Activated CD4-positive, alpha-beta T cell treated with anti-CD3 and anti-CD28 coated beads, Interleukin-10, Interleukin-2, amounts not matched to agents 100 ng/mL and 50 ng/mL, durations not matched to agents 16 hours and 8 hours (primary cell): ENCODE measurements at regions not wholly inside any gene's neighbourhood (a gene's known extent, or its start where the extent isn't known, plus 50 kb on each side); places are given as distances from the start of the nearest gene placed in this dataset.

Experiments
- DNase-seq: peaks from one replicate; pipeline ENCODE4 v3.0.0-alpha.2; 2020

DNA sequence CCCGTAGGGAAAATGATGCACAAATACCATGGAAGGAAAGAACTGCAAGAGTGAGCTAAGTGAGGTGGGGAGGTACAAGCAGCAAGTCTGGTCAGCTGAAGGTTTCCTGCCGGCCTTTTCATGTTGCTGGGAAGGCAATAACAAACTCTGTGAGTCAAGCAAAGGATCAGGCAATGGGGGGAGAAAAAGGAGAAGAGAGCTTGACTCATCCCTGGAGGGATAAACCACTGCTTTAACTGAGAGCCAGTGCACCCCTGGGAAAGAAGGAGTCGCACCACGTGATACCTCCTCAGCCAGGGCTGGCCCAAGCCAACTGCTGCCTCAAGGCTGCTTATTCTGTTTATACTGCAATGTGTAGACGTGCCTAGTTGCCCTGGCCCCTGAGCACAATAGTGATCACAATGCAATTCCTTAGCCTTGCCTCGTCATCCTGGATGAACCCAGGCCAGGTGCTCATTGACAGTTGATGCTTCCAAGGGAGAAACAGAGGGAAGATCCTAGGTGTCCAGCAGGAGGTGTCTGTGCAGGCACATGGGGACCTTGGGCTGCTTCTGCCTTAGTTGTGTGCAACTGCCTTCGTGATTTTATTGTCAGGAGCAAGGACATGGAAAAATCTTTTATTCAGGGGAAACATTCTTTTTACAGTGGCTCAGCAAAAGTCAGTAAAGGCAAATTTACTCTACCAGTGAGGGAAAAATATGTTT is 203.0 kb upstream of the TUT7 start:
- DNase-seq, result no peak

GRCh38 chr9:86555661-86556060 is 201.5 kb upstream of the TUT7 start:
- DNase-seq, result no peak

DNA sequence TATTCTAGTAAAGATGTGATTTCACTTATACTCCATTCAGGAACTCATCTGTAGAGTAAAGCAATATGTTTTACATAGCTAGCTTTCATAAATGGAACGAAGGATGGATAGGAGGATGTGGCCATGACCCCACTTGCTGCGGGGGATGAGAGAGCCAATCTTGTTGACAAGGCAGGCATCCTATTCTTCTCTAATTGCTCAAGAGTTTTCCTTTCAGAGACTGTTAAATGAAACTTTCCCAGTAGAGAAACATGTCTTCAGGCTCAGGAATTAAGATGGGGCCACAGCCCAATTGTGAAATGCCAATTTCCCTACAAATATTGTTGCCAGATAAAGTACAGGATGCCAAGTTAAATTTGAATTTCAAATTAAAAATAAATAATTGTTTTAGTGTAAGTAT is 196.2 kb upstream of the TUT7 start:
- DNase-seq, result no peak

DNA sequence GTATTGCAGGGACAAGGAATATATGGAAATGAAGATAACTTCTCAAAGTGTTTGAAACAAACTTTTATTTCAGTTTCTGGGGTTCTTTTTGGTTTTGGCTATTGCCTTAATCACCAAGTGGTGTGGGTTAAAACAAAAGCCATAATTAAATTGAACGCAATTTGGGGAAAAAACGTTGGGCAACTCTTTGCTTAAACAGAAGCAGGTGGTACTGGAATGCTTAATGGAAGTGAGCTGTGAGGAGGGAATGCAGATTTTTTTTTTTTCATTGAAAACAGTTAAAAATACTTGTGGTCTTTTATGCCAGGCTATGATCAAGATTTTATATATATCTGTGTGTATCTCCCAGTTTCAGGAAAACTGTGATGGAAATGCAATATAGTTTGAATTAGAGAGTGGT is 195.7 kb upstream of the TUT7 start:
- no peak for DNase-seq

DNA sequence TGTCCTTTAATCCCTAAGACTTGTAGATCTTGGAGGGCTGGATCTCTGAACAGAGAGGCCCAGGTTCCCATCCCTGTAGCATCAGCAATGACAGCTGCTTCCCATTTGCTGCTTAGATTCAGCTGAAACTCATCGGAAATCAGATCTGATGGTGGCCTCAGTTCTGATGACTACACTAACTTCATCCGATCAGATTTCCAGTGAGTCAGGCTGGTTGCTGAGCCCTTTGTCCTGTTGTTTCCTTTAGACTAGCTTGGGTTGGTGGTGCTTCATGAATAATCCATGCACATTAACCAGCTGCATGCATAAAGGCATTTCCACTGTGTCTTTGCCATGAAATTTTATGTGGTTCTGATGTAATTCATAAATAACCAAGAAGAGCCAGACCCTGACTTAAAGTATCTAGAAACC is 195.2 kb upstream of the TUT7 start:
- DNase-seq, result no peak

GRCh38 chr9:86548220-86548619 is 194.0 kb upstream of the TUT7 start:
- DNase-seq, result no peak

DNA sequence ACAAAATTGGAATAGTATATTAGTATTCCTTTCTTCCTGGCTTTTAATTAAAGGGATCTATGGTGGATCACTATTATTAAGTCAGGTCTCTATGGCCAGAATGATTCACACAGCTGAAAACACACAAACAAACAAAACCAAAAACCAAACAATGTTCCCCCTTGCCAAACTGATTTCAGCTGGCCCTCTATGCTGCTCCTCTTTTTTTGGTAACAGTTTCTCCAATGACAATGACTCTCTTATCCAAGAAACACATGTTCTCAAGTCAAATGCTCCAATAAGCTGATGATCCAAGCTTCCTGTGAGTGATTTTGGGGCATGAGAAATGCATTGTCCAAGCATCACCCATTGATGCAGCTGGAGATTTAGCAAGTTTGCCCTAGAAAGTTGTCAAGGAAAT is 193.4 kb upstream of the TUT7 start:
- DNase-seq, result no peak

DNA sequence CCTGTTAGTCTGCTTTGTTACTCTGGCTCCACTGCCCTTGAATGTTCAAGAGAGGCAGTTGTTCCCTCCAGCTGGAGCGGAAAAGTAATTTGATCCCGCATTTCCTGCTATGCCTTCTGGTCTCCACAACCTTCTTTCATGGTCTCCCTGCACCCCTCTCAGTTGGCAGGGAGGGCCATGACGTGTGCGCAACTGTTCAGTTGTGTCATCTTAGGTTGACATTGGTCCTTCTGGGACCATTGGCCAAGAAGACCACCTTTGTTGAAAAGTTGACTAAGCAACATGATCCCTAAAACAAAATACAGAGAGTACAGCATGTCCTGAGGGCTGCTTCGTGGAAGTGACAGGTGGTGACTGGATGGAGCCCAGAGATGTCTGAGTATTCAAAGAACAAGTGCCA is 192.5 kb upstream of the TUT7 start:
- no peak for DNase-seq

GRCh38 chr9:86545090-86545489 is 190.9 kb upstream of the TUT7 start:
- no peak for DNase-seq

- DNase-seq, result no peak
These were observed 186.9 kb upstream of the TUT7 start for GRCh38 chr9:86541014-86541570.

DNA sequence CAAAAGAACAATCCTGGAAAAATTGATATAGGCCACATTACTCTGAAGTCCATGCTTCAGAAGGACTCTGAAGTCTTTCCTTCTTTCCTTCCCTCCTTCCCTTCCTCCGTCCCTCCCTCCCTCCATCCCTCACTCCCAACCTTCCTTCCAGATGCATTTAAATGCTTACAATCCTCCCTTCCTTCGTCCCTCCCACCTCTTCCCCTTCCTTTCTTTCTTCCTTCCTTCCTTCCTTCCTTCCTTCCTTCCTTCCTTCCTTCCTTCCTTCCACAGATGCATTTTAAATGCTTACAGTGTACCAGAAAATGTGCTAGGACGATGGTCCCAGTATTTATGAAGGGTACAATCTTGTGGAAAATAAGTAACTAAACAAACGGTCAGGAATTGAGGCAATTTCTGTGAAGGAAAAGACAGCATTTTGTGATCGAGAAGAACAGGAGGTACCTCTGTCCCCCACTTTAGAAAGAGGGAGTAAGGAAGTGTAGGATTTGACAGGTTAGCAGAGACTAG is 181.3 kb upstream of the TUT7 start:
- no peak for DNase-seq

- DNase-seq, result no peak
These were observed 180.5 kb upstream of the TUT7 start for GRCh38 chr9:86534572-86535258.

- DNase-seq, result no peak
These were observed 177.9 kb upstream of the TUT7 start for GRCh38 chr9:86531971-86532640.

GRCh38 chr9:86531273-86531970 is 177.2 kb upstream of the TUT7 start:
- no peak for DNase-seq

- DNase-seq, result no peak
These were observed 175.5 kb upstream of the TUT7 start for GRCh38 chr9:86529496-86530275.

GRCh38 chr9:86526021-86526420 is 171.8 kb upstream of the TUT7 start:
- DNase-seq, result no peak

- DNase-seq, result no peak
These were observed 171.0 kb upstream of the TUT7 start for GRCh38 chr9:86525182-86525581.

GRCh38 chr9:86521977-86522376 is 167.8 kb upstream of the TUT7 start:
- DNase-seq, result no peak

DNA sequence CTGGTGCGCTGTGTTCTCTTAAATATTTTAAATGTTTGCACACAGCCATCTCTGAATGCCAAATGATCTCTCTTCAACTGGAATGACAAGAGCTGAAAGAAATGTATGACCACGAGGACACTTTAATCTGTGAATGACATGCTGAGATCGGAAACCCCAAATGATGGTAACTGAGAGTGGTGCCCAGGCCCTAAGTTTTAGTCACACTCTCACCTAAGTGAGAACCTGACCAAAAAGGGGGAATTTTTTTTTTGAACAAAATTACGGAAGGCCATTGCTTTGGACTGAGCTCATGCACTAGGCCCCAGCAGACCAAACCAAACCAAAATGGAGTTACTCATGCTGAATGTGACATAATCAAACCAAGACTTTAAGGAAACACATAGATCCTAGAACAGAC is 167.1 kb upstream of the TUT7 start:
- no peak for DNase-seq

DNA sequence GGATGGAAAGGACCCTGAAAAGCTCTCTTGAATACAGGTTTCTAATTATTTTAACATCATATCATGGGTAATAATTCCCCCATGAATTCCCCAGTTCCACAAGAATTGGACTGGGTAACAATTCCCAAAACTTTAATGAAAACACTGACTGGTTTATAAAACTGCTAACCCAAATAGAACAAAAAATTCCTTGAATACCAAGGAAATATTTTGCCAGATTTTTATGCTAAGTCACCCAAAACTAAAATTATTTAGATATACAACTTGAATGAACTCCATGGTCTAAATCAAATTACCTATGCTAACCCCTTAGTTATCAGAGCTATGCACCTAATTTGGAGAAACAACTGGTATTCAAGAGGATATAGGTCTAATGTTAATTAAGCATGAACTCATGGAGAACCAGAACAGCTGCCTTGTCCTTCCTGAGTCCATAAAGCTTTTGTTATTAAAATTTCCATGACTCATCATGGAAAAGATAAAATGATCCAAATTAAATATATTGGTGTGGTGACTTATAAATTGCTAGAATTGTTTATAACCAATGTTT is 164.9 kb upstream of the TUT7 start:
- DNase-seq, result no peak

DNA sequence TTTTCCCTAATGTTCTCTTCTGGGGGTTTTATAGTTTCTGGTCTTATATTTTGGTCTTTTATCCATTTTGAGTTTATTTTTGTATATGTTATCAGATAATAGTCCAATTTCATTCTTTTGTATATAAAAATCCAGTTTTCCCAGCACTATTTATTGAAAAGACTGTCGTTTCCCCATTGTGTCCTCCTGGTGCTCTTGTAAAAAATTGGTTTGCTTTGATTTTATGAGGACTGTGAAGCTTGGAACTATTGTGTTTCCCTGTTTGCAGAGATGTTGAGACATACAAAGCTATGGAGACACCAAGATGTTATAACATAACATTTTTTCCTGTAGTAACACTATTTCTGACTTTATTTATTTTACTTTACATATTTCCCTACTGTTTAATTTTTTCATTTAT is 163.3 kb upstream of the TUT7 start:
- DNase-seq, result no peak

DNA sequence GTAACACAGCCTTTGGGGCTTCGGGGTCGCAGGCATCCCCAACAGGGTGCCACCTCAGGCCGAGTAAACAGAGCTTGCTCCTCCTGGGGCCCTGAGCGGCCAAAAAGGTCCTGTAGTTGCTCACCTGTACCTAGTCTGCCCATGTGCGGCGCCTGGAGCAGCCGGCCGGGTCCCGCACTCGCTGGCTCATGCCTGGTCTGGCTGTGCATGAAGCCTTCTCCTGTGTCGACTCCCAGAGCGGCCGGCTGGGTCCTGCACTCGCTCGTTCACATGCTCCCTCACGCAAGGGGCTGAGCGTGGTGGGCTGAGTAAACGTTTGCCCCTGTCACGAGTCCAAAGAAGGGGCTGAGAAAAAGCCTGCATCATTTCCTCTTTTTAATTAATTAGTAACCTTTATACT is 162.4 kb upstream of the TUT7 start:
- DNase-seq, result no peak
